ENCODE measurements at regions not wholly inside any gene's neighbourhood (a gene's known extent, or its start where the extent isn't known, plus 50 kb on each side); places are given as distances from the start of the nearest gene placed in this dataset.
"Not testable (repeated sequence)": the region's sequence is repeated elsewhere in the genome, so short reads cannot be mapped to it uniquely, and the experiment has no call there.

DNA sequence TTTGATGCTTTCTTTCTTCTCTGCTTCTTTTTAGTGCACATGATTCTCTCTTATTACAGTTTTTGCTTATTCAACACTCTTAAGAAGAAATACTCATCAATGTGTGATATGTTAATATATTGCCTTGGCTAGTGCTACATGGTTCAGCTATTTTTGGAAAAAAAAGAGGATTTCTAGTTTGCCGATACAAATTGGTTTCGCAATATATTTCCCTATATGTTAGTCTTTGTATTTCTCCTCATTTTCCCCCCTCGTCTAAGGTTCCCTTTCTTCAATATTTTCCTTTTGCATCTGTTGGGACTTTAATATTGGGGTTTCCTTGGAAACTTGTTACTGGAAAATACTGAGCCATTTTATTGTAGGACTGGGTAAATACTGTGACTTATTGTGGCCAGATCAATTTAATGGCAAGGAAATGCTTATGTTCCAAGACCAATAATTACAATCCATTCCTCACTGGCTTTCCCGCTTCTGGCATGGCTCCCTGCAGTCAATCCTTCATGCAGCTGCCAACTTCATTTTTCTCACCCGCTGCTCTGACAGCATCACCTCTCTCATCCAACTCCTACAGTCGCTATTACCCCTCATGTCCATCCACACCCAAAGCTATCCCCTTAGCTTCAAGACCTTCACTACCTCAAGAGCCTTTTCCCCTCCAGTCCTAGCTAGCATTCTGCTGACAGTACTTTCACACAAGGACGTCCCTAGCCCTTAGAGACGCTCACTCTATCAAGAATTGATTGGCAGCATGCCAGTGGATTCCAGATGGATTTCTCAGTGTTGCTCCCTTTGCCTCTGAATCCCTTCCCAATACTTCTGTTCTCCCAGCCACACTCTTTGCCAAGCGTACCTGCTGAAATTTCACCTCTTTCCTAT lies 280.1 kb upstream of the TMTC4 start:
- TF ChIP-seq, protein P1, sequence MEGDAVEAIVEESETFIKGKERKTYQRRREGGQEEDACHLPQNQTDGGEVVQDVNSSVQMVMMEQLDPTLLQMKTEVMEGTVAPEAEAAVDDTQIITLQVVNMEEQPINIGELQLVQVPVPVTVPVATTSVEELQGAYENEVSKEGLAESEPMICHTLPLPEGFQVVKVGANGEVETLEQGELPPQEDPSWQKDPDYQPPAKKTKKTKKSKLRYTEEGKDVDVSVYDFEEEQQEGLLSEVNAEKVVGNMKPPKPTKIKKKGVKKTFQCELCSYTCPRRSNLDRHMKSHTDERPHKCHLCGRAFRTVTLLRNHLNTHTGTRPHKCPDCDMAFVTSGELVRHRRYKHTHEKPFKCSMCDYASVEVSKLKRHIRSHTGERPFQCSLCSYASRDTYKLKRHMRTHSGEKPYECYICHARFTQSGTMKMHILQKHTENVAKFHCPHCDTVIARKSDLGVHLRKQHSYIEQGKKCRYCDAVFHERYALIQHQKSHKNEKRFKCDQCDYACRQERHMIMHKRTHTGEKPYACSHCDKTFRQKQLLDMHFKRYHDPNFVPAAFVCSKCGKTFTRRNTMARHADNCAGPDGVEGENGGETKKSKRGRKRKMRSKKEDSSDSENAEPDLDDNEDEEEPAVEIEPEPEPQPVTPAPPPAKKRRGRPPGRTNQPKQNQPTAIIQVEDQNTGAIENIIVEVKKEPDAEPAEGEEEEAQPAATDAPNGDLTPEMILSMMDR (conservative IDR thresholded peaks at IDR 0.05; ENCODE audit: low read length): no peak
- H3K4me3 ChIP-seq (ENCODE audit: low read length): no peak overlapping the region
- no peak for DNase-seq (ENCODE audit: low read depth)

DNA sequence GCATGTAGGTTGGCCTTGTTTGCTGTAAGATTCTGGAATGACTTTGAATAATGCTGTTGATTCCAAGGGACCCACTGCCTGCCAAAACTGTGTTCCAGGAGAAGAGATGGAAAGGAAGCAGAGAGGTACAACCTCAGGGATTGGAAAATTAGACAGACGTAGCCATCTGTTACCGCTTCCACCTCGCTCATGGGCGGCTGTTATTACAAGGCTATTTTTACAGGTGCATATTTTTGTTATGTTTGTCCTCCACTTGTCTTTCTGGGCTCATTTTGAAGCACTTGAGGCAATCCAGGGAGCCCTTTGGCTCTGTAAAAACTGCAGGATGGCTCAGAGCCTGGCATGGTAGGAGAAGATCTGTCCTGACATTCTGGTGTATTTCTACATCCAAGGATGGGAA lies 276.4 kb upstream of the TMTC4 start:
- TF ChIP-seq, protein P1 (conservative IDR thresholded peaks at IDR 0.05; ENCODE audit: low read length): no peak
- H3K4me3 ChIP-seq (ENCODE audit: low read length): no peak overlapping the region
- no peak for DNase-seq (ENCODE audit: low read depth)

- H3K4me3 ChIP-seq (ENCODE audit: low read length); DNase-seq (ENCODE audit: low read depth): not testable (repeated sequence)
Measured at GRCh38 chr13:100948937-100949336, 274.3 kb upstream of the TMTC4 start.

- no peak for DNase-seq (ENCODE audit: low read depth)
- TF ChIP-seq, protein P1 (conservative IDR thresholded peaks at IDR 0.05; ENCODE audit: low read length): no peak
- H3K4me3 ChIP-seq (ENCODE audit: low read length): no peak overlapping the region
Measured at GRCh38 chr13:100946588-100946987, 272.0 kb upstream of the TMTC4 start.

GRCh38 chr13:100944791-100945345 lies 270.3 kb upstream of the TMTC4 start:
- TF ChIP-seq, protein P1 (conservative IDR thresholded peaks at IDR 0.05; ENCODE audit: low read length): no peak
- no peak overlapping the region for H3K4me3 ChIP-seq (ENCODE audit: low read length)
- no peak for DNase-seq (ENCODE audit: low read depth)

DNA sequence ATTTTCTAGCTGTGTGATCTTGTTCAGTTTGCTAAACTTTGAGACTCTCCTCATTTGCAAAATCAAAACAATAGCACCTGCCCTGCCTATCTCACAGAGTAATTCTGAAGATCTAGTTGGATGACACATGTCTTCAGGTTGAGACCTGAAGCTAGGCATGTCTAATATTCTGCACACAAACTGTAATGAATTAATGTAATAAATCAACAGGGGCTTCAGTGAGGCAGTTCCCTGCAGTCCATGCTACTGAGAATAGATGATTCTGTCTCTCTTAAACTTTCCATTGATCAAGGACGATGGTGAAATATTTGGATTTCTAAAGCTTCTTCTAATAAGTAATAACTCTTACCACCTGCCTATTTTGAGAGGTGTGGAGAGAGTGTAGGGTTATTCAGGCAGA lies 268.1 kb upstream of the TMTC4 start:
- no peak for DNase-seq (ENCODE audit: low read depth)
- TF ChIP-seq, protein P1 (conservative IDR thresholded peaks at IDR 0.05; ENCODE audit: low read length): no peak
- no peak overlapping the region for H3K4me3 ChIP-seq (ENCODE audit: low read length)

DNA sequence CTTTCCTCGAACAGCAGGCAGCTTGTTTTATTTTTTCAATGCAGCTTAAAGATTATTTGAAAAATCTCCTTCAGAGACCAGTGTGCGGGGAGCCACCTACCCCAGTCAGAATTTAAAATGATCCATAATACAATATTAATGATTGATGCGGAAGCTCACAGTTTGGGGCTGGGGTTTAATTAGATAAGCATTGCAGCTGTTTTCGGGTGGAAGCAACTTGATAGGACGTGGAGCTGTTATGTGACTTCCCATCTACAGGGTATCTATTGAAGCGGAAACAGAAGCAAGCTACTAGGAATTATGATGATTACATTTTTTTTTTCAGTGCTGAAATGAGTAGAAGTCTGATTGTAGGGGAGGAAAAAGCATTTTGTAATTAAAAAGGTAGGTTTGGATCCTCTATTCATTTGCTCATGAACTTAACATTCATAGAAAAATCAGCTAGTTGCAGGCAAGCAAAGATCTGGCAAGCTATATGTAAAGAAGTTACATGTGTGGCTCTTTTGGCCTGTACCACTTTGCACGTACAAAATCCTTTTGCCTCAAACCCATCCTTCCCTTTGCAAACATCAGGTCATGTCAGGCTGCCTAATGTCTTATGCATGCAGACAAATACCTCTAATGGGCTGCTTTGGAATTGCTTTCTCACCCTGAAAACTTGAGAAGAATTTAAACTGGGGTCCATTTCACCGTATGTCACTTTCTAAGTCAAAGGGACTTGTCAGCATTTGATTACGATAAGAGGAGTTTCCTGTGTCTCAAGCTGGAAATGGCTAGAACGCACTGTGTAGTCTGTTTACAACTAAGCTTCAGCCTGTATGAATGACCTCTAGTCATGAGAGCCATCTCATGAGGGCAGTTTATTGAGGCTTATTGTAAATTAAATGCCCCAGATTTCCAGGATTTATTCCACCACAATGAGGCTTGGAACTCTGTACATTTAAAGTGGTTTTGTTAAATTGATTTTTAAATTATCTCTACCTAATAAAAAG lies 267.1 kb upstream of the TMTC4 start:
- no peak for DNase-seq (ENCODE audit: low read depth)
- TF ChIP-seq, protein P1 (conservative IDR thresholded peaks at IDR 0.05; ENCODE audit: low read length): no peak
- H3K4me3 ChIP-seq (ENCODE audit: low read length): no peak overlapping the region

Data from AG10803 (cell line).